ENCODE measurements at regions not wholly inside any gene's neighbourhood (a gene's known extent, or its start where the extent isn't known, plus 50 kb on each side); places are given as distances from the start of the nearest gene placed in this dataset.

DNA sequence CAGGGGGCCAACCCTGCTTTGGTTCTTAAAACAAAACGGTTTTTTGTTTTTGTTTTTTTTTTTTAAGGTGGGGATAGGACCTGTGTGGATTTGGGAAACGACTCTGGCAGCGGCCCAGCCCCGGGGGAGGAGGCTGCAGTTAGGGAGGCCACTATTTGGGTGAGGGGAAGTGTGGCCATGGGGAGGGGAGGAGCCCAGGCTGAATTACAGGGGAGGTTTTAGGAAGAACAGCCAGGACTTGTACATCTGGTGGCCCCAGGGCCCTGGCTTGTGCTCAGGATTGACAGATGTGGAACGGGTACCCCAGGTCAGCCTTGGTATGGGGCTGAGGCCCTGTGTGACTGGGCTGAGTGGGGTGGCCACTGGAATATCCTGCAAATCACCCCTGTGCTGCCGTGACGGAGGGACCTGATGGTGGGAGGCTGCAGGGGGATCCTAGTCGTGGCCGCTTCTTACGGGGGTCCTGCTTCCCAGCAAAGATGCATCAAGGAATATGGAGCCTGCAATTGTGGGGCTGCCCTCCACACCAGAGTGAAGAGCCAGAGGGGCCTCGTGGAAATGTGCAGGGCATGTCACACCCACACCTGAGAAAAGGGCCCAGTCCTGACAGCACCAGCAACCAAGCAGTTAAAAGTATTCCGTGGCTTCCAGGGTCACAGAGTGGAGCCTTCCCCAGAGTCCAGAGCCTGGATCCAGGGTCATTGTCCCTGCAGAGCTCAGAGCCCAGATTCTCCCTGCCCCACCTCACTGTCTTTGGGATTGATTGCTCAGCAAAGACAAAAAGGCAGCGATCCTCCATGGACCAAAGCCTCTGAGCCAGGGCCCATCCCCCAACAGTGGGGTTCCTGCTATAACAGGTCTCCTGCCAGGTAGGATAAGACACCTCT is 55.2 kb upstream of the WNT7B start:
- Histone ChIP-seq H3K27ac (ENCODE audit: low read depth in 2 of 2, low read length in 1 of 2) (no peak overlapping the region), H3K79me2 (ENCODE audit: insufficient read depth) (peaks cover 12% of the 10 kb centered on the region), H3K4me1 (ENCODE audit: control insufficient read depth in 1 of 2, insufficient read depth in 2 of 2, low read depth in 1 of 2, low read length in 1 of 2) (peaks cover 0 to 12% of the 10 kb centered on the region in 2 experiments; a peak in 3 of 4 replicates), H4K20me1 (ENCODE audit: insufficient read depth) (no peaks in the 10 kb centered on the region), H3K36me3 (replicated peaks in 1 of 2; ENCODE audit: control insufficient read depth in 1 of 2, insufficient read depth in 2 of 2, low read length in 1 of 2) (no peaks in the 10 kb centered on the region), H3F3A (replicated peaks; ENCODE audit: insufficient read depth) (peaks cover 15% of the 10 kb centered on the region), H3K4me2 (no peak overlapping the region), H2AFZ (ENCODE audit: low read depth) (no peak overlapping the region), H3K4me3 (ENCODE audit: low read depth in 2 of 2, low read length in 1 of 2) (no peak overlapping the region), H3K9me3 (no peaks in the 10 kb centered on the region), H3K27me3 (ENCODE audit: insufficient read depth) (no peaks in the 10 kb centered on the region), H3K9ac (no peak overlapping the region), H3K9me2 (no peaks in the 10 kb centered on the region)
- TF ChIP-seq RXRA (IDR thresholded peaks at IDR 0.05; ENCODE audit: borderline replicate concordance, low read depth) (no peak), EP300 (IDR thresholded peaks at IDR 0.05; ENCODE audit: borderline replicate concordance in 1 of 2, low read depth in 1 of 2, low read length in 1 of 2) (no peak), TAF1 (IDR thresholded peaks at IDR 0.05; ENCODE audit: borderline replicate concordance, low read depth, low read length) (no peak), TEAD4 (IDR thresholded peaks at IDR 0.05; ENCODE audit: borderline replicate concordance, insufficient read depth) (no peak), GABPA (IDR thresholded peaks at IDR 0.05; ENCODE audit: low read depth) (no peak), FOSL2 (IDR thresholded peaks at IDR 0.05; ENCODE audit: borderline replicate concordance, low read depth) (no peak), RAD21 (IDR thresholded peaks at IDR 0.05; ENCODE audit: low read length) (no peak), NRF1 (IDR thresholded peaks at IDR 0.05; ENCODE audit: low read depth, low read length) (no peak), MXI1 (IDR thresholded peaks at IDR 0.05; ENCODE audit: low read depth, low read length) (no peak), JUND (IDR thresholded peaks at IDR 0.05) (no peak), FOXJ3 (CRISPR knock-in tag; IDR thresholded peaks at IDR 0.05) (no peak)
- TF ChIP-seq, protein P1, sequence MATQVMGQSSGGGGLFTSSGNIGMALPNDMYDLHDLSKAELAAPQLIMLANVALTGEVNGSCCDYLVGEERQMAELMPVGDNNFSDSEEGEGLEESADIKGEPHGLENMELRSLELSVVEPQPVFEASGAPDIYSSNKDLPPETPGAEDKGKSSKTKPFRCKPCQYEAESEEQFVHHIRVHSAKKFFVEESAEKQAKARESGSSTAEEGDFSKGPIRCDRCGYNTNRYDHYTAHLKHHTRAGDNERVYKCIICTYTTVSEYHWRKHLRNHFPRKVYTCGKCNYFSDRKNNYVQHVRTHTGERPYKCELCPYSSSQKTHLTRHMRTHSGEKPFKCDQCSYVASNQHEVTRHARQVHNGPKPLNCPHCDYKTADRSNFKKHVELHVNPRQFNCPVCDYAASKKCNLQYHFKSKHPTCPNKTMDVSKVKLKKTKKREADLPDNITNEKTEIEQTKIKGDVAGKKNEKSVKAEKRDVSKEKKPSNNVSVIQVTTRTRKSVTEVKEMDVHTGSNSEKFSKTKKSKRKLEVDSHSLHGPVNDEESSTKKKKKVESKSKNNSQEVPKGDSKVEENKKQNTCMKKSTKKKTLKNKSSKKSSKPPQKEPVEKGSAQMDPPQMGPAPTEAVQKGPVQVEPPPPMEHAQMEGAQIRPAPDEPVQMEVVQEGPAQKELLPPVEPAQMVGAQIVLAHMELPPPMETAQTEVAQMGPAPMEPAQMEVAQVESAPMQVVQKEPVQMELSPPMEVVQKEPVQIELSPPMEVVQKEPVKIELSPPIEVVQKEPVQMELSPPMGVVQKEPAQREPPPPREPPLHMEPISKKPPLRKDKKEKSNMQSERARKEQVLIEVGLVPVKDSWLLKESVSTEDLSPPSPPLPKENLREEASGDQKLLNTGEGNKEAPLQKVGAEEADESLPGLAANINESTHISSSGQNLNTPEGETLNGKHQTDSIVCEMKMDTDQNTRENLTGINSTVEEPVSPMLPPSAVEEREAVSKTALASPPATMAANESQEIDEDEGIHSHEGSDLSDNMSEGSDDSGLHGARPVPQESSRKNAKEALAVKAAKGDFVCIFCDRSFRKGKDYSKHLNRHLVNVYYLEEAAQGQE (IDR thresholded peaks at IDR 0.05; ENCODE audit: low read depth, low read length) = no peak
- TF ChIP-seq, protein P2, sequence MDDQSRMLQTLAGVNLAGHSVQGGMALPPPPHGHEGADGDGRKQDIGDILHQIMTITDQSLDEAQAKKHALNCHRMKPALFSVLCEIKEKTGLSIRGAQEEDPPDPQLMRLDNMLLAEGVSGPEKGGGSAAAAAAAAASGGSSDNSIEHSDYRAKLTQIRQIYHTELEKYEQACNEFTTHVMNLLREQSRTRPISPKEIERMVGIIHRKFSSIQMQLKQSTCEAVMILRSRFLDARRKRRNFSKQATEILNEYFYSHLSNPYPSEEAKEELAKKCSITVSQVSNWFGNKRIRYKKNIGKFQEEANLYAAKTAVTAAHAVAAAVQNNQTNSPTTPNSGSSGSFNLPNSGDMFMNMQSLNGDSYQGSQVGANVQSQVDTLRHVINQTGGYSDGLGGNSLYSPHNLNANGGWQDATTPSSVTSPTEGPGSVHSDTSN (IDR thresholded peaks at IDR 0.05) = no peak
- CTCF ChIA-PET = interaction anchor here (0.9 to 2.1 kb wide), 2 partner anchors 26 to 31 kb away, joined by 3 to 10 read pairs; no protein-coding TSS in a partner anchor
- POLR2A ChIA-PET = no interaction called here
- peak; percentile 28 for DNase-seq
- WGBS (ENCODE audit: low lambda C conversion rate) = 84% methylated on average over 12 of the region's 13 CpGs
